ENCODE measurements at regions not wholly inside any gene's neighbourhood (a gene's known extent, or its start where the extent isn't known, plus 50 kb on each side); places are given as distances from the start of the nearest gene placed in this dataset.

DNA sequence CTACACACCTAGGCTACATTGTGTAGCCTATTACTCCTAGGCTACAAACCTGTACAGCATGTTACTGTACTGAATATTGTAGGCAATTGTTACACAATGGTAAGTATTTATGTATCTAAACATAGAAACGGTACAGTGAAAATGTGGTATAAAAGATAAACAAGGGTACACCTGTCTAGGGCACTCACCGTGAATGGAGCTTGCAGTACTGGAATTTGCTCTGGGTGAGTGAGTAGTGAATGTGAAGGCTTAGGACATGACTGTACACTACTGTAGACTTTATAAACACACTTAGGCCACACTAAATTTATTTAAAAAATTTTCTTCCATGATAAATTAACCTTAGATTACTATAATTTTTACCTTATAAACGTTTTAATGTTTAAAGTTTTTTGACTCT is 171.7 kb upstream of the NCAM1 start (continued):
- TF ChIP-seq, protein P1, sequence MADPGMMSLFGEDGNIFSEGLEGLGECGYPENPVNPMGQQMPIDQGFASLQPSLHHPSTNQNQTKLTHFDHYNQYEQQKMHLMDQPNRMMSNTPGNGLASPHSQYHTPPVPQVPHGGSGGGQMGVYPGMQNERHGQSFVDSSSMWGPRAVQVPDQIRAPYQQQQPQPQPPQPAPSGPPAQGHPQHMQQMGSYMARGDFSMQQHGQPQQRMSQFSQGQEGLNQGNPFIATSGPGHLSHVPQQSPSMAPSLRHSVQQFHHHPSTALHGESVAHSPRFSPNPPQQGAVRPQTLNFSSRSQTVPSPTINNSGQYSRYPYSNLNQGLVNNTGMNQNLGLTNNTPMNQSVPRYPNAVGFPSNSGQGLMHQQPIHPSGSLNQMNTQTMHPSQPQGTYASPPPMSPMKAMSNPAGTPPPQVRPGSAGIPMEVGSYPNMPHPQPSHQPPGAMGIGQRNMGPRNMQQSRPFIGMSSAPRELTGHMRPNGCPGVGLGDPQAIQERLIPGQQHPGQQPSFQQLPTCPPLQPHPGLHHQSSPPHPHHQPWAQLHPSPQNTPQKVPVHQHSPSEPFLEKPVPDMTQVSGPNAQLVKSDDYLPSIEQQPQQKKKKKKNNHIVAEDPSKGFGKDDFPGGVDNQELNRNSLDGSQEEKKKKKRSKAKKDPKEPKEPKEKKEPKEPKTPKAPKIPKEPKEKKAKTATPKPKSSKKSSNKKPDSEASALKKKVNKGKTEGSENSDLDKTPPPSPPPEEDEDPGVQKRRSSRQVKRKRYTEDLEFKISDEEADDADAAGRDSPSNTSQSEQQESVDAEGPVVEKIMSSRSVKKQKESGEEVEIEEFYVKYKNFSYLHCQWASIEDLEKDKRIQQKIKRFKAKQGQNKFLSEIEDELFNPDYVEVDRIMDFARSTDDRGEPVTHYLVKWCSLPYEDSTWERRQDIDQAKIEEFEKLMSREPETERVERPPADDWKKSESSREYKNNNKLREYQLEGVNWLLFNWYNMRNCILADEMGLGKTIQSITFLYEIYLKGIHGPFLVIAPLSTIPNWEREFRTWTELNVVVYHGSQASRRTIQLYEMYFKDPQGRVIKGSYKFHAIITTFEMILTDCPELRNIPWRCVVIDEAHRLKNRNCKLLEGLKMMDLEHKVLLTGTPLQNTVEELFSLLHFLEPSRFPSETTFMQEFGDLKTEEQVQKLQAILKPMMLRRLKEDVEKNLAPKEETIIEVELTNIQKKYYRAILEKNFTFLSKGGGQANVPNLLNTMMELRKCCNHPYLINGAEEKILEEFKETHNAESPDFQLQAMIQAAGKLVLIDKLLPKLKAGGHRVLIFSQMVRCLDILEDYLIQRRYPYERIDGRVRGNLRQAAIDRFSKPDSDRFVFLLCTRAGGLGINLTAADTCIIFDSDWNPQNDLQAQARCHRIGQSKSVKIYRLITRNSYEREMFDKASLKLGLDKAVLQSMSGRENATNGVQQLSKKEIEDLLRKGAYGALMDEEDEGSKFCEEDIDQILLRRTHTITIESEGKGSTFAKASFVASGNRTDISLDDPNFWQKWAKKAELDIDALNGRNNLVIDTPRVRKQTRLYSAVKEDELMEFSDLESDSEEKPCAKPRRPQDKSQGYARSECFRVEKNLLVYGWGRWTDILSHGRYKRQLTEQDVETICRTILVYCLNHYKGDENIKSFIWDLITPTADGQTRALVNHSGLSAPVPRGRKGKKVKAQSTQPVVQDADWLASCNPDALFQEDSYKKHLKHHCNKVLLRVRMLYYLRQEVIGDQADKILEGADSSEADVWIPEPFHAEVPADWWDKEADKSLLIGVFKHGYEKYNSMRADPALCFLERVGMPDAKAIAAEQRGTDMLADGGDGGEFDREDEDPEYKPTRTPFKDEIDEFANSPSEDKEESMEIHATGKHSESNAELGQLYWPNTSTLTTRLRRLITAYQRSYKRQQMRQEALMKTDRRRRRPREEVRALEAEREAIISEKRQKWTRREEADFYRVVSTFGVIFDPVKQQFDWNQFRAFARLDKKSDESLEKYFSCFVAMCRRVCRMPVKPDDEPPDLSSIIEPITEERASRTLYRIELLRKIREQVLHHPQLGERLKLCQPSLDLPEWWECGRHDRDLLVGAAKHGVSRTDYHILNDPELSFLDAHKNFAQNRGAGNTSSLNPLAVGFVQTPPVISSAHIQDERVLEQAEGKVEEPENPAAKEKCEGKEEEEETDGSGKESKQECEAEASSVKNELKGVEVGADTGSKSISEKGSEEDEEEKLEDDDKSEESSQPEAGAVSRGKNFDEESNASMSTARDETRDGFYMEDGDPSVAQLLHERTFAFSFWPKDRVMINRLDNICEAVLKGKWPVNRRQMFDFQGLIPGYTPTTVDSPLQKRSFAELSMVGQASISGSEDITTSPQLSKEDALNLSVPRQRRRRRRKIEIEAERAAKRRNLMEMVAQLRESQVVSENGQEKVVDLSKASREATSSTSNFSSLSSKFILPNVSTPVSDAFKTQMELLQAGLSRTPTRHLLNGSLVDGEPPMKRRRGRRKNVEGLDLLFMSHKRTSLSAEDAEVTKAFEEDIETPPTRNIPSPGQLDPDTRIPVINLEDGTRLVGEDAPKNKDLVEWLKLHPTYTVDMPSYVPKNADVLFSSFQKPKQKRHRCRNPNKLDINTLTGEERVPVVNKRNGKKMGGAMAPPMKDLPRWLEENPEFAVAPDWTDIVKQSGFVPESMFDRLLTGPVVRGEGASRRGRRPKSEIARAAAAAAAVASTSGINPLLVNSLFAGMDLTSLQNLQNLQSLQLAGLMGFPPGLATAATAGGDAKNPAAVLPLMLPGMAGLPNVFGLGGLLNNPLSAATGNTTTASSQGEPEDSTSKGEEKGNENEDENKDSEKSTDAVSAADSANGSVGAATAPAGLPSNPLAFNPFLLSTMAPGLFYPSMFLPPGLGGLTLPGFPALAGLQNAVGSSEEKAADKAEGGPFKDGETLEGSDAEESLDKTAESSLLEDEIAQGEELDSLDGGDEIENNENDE (IDR thresholded peaks at IDR 0.05; ENCODE audit: insufficient replicate concordance, low read length), result no peak
- no peak for TF ChIP-seq SP1 (IDR thresholded peaks at IDR 0.05; ENCODE audit: low read depth, low read length)
- no peak for TF ChIP-seq CBX5 (IDR thresholded peaks at IDR 0.05; ENCODE audit: low read depth, low read length)
- TF ChIP-seq KDM5A (IDR thresholded peaks at IDR 0.05; ENCODE audit: low read length), result no peak
- TF ChIP-seq RFX5 (IDR thresholded peaks at IDR 0.05; ENCODE audit: borderline replicate concordance, low read depth, low read length), result no peak
- TF ChIP-seq TCF12 (IDR thresholded peaks at IDR 0.05; ENCODE audit: low read depth, low read length), result no peak
- TF ChIP-seq SIRT6 (IDR thresholded peaks at IDR 0.05; ENCODE audit: low read length), result no peak
- TF ChIP-seq CTBP2 (IDR thresholded peaks at IDR 0.05; ENCODE audit: borderline replicate concordance, insufficient read depth, insufficient read length, low read length), result no peak
- TF ChIP-seq TBP (IDR thresholded peaks at IDR 0.05; ENCODE audit: low read depth, low read length), result no peak
- TF ChIP-seq BRCA1 (IDR thresholded peaks at IDR 0.05; ENCODE audit: low read depth, low read length), result no peak
- TF ChIP-seq RAD21 (IDR thresholded peaks at IDR 0.05 in 1 of 2, conservative IDR thresholded peaks at IDR 0.05 in 1 of 2; ENCODE audit: low read depth in 2 of 2, low read length in 2 of 2), result no peak

Data from H1 (cell line).